A549 (cell line): ENCODE measurements at regions not wholly inside any gene's neighbourhood (a gene's known extent, or its start where the extent isn't known, plus 50 kb on each side); places are given as distances from the start of the nearest gene placed in this dataset.

Experiments used
- CHD2 ChIP-seq: fragments of 150-350 bp; IDR thresholded peaks from 2 replicates; pipeline ENCODE4 v1.6.1; 2014; ENCODE audit warnings: low read length; ENCODE audit not compliant: partially characterized antibody
- HDAC2 ChIP-seq: fragments of 200-600 bp; sonication (generic); IDR thresholded peaks from 2 replicates; pipeline ENCODE4 v1.6.1; 2016
- MYC ChIP-seq: IDR thresholded peaks from 2 replicates; pipeline ENCODE4 v1.6.1; 2012; ENCODE audit warnings: mild to moderate bottlenecking, inconsistent platforms, low read length, improper control_type of control experiment, borderline replicate concordance
- POLR2A ChIP-seq: IDR thresholded peaks from 2 replicates; pipeline ENCODE4 v1.6.1; 2012; ENCODE audit warnings: mild to moderate bottlenecking, low read length
- RAD21 ChIP-seq, 2 experiments: fragments of >200 bp in 1 of 2; sonication (Bioruptor Twin) in 1 of 2; formaldehyde crosslinking in 1 of 2; IDR thresholded peaks in 1 of 2; conservative IDR thresholded peaks in 1 of 2; 2 replicates in 1 of 2; 3 replicates in 1 of 2; pipeline ENCODE4 v1.6.1; 2012 to 2018; ENCODE audit warnings: inconsistent platforms in 1 of 2
- RCOR1 ChIP-seq: fragments of 150-350 bp; IDR thresholded peaks from 2 replicates; pipeline ENCODE4 v1.6.1; 2014; ENCODE audit warnings: antibody characterized with exemption, low read length, low read depth
- TF ChIP-seq, protein P1 (sequence below): fragments of >200 bp; sonication (Bioruptor Twin); formaldehyde crosslinking; IDR thresholded peaks from 3 replicates; pipeline ENCODE4 v1.5.1; 2016
- TF ChIP-seq, protein P2 (sequence below): fragments of 450-650 bp; IDR thresholded peaks from 2 replicates; pipeline ENCODE4 v1.6.1; 2014; ENCODE audit warnings: antibody characterized with exemption
- TF ChIP-seq, protein P3 (sequence below): IDR thresholded peaks from 2 replicates; pipeline ENCODE4 v1.6.1; 2012

DNA sequence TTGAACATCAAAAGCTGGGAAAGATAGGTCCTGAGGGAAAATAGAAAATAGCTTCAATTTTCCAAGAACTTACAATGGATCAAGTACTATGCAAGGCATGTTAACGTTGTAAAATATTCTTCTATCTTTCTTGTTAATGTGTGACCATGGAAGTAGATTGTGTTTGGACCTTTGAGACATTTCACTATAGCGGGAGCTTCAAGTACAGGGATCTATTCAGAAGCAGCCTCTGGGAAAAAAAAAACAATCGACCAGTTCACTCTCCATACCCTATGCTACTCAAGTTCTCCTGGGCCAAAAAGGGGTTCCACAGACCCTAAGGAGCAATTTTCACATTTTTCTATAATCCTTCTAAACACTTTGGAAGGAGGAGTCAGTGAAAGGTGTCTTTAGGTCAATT lies 54.1 kb upstream of the ATP10B start:
- TF ChIP-seq MYC = no peak
- no peak for TF ChIP-seq HDAC2
- TF ChIP-seq, protein P1, sequence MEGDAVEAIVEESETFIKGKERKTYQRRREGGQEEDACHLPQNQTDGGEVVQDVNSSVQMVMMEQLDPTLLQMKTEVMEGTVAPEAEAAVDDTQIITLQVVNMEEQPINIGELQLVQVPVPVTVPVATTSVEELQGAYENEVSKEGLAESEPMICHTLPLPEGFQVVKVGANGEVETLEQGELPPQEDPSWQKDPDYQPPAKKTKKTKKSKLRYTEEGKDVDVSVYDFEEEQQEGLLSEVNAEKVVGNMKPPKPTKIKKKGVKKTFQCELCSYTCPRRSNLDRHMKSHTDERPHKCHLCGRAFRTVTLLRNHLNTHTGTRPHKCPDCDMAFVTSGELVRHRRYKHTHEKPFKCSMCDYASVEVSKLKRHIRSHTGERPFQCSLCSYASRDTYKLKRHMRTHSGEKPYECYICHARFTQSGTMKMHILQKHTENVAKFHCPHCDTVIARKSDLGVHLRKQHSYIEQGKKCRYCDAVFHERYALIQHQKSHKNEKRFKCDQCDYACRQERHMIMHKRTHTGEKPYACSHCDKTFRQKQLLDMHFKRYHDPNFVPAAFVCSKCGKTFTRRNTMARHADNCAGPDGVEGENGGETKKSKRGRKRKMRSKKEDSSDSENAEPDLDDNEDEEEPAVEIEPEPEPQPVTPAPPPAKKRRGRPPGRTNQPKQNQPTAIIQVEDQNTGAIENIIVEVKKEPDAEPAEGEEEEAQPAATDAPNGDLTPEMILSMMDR = no peak
- TF ChIP-seq POLR2A = no peak
- TF ChIP-seq CHD2 = no peak
- TF ChIP-seq RCOR1 = no peak
- no peak for TF ChIP-seq RAD21 (conservative IDR thresholded peaks at IDR 0.05 in 1 of 2, IDR thresholded peaks at IDR 0.05 in 1 of 2)
- TF ChIP-seq, protein P2, sequence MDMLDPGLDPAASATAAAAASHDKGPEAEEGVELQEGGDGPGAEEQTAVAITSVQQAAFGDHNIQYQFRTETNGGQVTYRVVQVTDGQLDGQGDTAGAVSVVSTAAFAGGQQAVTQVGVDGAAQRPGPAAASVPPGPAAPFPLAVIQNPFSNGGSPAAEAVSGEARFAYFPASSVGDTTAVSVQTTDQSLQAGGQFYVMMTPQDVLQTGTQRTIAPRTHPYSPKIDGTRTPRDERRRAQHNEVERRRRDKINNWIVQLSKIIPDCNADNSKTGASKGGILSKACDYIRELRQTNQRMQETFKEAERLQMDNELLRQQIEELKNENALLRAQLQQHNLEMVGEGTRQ = no peak
- TF ChIP-seq, protein P3, sequence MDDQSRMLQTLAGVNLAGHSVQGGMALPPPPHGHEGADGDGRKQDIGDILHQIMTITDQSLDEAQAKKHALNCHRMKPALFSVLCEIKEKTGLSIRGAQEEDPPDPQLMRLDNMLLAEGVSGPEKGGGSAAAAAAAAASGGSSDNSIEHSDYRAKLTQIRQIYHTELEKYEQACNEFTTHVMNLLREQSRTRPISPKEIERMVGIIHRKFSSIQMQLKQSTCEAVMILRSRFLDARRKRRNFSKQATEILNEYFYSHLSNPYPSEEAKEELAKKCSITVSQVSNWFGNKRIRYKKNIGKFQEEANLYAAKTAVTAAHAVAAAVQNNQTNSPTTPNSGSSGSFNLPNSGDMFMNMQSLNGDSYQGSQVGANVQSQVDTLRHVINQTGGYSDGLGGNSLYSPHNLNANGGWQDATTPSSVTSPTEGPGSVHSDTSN = no peak
